GM18909 (cell line): ENCODE measurements at regions not wholly inside any gene's neighbourhood (a gene's known extent, or its start where the extent isn't known, plus 50 kb on each side); places are given as distances from the start of the nearest gene placed in this dataset.

Experiments
- ATAC-seq: cut with Tn5 transposase; IDR thresholded peaks from one replicate; pipeline ENCODE4 v1.9.1; 2021; ENCODE audit warnings: mild to moderate bottlenecking; ENCODE audit not compliant: unreplicated experiment, poor library complexity

DNA sequence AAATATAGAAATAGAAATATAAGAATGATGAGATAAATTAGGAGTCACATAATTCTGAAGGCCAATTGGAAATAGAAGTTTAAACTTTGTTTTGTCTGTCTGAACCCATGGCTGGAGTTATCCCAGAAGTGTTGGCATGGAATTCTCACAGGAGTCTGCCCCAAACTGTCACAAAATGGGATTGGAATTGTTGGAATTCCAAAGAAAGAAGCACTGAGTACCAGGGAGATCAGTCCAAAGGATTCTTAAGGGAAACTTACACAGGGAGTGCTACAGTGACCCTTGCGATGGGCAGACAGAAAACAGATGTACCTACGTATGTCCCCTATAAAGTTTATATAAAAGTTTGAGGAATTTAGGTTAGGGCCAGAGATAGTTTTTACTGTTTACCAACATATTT, 1607.7 kb downstream of the ARAP2 start:
- ATAC-seq = no peak

GRCh38 chr4:34643476-34643875, 1600.8 kb downstream of the ARAP2 start:
- no peak for ATAC-seq

GRCh38 chr4:34644579-34645115, 1599.7 kb downstream of the ARAP2 start:
- no peak for ATAC-seq

- ATAC-seq = no peak
These were observed 1594.6 kb downstream of the ARAP2 start for GRCh38 chr4:34649716-34650115.

GRCh38 chr4:34664051-34664450, 1580.3 kb downstream of the ARAP2 start:
- ATAC-seq = no peak

- ATAC-seq = no peak
These were observed 1567.9 kb downstream of the ARAP2 start for GRCh38 chr4:34676400-34676799.

- ATAC-seq = no peak
These were observed 1565.9 kb downstream of the ARAP2 start for GRCh38 chr4:34678431-34678830.

- no peak for ATAC-seq
These were observed 1565.1 kb downstream of the ARAP2 start for GRCh38 chr4:34679228-34679627.

- no peak for ATAC-seq
These were observed 1534.8 kb downstream of the ARAP2 start for GRCh38 chr4:34709564-34709963.

GRCh38 chr4:34718576-34719245, 1525.6 kb downstream of the ARAP2 start:
- no peak for ATAC-seq

DNA sequence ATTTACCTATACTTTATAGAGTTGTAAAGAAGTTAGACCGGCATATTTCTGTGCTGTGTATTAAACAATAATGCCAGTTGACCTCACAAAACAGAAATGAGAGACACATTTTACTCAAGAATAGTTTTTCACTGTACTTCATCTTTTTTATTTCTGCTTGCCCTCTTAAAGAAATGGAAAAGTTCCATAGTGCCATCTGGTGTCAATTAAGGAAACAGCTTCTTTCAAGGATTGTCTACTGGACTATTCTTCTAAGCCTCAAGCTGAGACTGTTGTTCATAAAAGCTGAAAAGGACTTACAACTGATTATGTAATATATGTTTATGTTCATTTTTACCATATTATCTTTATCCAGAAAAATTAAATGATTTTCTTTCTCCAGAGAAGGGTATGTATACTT, 1523.7 kb downstream of the ARAP2 start:
- no peak for ATAC-seq

- ATAC-seq = no peak
These were observed 1522.5 kb downstream of the ARAP2 start for GRCh38 chr4:34721835-34722234.

GRCh38 chr4:34723605-34724004, 1520.7 kb downstream of the ARAP2 start:
- no peak for ATAC-seq

- no peak for ATAC-seq
These were observed 1519.8 kb downstream of the ARAP2 start for GRCh38 chr4:34724491-34724890.

GRCh38 chr4:34731070-34731469, 1513.2 kb downstream of the ARAP2 start:
- no peak for ATAC-seq

DNA sequence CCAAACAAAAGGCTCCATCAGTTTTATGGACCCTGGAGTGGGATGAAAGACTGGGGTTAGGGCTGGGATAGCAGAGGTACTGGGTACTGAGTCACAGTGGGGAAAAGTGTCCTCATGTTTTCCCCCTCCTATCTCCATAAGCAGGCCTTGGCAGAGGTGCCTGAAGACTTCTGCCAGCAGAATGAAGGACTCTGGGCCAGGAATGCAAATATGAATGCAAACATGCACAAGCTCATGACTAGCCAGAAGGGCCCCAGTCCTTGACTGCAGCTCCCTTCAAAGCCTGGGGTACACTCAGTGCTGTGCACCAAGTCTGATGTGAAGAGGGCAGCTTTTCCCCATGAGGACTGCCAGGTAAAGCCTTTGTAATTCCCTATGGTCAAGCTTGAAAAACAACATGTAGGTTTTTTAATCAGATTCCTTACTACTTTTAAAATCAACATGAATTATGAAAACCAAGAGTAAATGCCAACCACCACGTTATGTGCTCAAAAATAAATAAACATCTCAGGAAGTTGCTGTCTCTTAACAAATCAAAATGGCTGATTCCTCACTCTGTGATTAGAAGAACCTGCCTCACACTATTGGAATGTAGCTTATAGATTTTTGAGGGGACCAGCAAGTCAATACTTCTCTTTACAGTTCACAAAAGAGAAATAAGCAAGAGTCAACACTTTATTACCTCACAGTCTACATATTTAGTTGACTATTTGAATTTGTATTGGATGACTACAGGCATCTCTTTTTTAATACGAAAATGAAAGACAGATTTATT, 1512.0 kb downstream of the ARAP2 start:
- no peak for ATAC-seq

- ATAC-seq = no peak
These were observed 1511.0 kb downstream of the ARAP2 start for GRCh38 chr4:34733185-34733941.

GRCh38 chr4:34766935-34767334, 1477.4 kb downstream of the ARAP2 start:
- ATAC-seq = no peak

GRCh38 chr4:34767407-34767806, 1476.9 kb downstream of the ARAP2 start:
- ATAC-seq = no peak

GRCh38 chr4:34771632-34772031, 1472.7 kb downstream of the ARAP2 start:
- no peak for ATAC-seq

DNA sequence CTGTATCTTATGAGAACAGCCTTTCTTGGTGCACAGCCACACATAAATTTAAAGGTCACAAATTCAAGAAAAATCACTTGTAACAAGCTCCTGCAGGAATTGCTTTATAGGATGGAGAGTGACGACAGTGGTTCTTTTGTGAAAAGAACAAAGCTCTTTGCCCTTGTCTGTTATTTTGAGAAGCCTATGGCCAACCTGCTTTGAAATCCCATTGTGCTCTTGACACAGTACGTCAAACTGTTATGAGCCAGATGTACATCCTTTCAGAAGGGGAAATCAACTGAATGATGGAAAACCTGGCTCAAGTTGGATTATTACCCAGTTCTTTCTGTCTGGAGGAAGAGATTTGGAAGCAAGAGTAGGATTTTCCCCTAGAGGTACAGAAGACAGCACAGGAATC, 1454.2 kb downstream of the ARAP2 start:
- no peak for ATAC-seq
